ENCODE measurements at regions not wholly inside any gene's neighbourhood (a gene's known extent, or its start where the extent isn't known, plus 50 kb on each side); places are given as distances from the start of the nearest gene placed in this dataset.
"Not testable (repeated sequence)": the region's sequence is repeated elsewhere in the genome, so short reads cannot be mapped to it uniquely, and the experiment has no call there.

DNA sequence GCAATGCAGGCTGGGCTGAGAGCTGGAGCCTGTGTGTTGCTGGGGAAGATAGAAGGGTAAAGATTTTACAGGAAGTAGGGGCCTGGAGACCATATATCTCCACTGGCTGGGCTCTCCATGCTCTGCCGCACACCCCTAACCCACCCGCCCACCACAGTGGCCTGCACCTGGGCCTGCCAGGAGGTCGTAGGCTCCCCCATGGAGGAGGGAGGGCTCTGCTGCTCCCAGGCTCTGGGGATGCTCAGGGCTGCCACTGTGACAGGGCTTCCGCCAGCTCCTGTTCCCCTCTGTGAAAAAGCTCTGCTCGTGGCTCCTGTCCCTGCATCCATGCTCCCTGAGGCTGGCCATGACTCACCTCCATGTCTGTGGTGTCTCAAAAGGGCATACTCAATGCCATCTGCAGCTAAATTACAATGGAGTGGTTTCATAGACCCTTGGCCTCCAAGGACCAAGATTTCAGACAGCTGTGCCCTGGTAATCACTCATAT lies 106.0 kb downstream of the CXCL12 start:
- DNase-seq (ENCODE audit: low read depth in 1 of 2, low spot score in 1 of 2): no peak

DNA sequence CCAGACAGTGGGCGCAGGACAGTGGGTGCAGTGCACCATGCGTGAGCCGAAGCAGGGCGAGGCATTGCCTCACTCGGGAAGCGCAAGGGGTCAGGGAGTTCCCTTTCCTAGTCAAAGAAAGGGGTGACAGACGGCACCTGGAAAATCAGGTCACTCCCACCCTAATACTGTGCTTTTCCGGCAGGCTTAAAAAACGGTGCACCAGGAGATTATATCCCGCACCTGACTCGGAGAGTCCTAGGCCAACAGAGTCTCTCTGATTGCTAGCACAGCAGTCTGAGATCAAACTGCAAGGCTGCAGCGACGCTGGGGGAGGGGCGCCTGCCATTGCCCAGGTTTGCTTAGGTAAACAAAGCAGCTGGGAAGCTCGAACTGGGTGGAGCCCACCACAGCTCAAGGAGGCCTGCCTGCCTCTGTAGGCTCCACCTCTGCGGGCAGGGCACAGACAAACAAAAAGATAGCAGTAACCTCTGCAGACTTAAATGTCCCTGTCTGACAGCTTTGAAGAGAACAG lies 116.4 kb downstream of the CXCL12 start:
- not testable (repeated sequence) for DNase-seq (ENCODE audit: low read depth in 1 of 2, low spot score in 1 of 2)

DNA sequence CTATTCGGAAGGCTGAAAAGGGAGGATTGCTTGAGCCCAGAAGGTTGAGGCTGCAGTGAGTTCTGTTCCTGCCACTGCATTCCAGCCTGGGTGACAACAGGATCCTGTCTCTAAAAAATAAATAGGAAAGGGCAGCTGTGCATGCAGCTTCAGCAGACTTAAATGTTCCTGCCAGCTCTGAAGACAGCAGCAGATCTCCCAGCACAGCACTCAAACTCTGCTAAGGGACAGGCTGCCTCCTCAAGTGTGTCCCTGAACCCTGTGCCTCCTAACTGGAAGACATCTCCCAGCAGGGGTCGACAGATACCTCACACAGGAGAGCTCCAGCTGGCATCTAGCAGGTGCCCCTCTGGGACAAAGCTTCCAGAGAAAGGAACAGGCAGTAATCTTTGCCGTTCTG lies 117.9 kb downstream of the CXCL12 start:
- DNase-seq (ENCODE audit: low read depth in 1 of 2, low spot score in 1 of 2): no peak

DNA sequence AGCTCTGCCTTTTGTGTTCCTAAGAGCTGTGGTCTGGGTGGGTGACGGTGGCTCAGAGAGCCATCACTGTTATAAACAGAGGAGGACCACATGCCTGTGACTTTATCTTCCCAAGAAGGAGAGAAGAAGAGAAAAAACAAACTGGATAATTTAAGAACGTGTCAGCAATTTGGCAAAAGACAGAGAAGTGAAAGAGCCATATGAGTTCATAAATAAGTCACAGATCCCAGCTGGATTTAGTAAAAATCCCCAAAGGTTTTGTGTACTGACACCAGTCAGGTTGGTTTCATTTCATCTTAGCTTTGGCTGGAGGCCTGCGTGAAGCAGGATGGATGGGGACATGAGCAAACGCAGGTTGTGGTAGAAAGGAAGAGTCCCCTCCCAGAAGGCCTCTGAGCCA lies 120.7 kb downstream of the CXCL12 start:
- no peak for DNase-seq (ENCODE audit: low read depth in 1 of 2, low spot score in 1 of 2)

DNA sequence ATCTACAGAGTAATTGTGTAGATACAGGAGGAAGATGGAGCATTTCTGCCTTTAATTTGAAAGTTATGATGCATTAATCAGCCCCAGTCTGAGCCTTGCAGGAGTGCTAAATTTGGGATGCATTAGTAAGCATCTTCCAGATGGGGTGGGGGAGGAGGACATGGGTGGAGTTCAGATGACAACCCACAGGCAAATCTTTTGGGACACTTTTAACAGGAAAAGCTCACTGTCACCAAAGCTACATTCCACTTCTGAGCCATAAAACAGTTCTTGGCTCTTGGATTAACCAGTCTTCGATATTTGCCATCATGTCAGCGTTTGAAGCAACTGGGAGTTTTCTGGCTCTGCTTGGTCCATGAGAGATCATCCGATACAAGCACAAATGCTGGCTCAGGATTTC lies 121.1 kb downstream of the CXCL12 start:
- no peak for DNase-seq (ENCODE audit: low read depth in 1 of 2, low spot score in 1 of 2)

DNA sequence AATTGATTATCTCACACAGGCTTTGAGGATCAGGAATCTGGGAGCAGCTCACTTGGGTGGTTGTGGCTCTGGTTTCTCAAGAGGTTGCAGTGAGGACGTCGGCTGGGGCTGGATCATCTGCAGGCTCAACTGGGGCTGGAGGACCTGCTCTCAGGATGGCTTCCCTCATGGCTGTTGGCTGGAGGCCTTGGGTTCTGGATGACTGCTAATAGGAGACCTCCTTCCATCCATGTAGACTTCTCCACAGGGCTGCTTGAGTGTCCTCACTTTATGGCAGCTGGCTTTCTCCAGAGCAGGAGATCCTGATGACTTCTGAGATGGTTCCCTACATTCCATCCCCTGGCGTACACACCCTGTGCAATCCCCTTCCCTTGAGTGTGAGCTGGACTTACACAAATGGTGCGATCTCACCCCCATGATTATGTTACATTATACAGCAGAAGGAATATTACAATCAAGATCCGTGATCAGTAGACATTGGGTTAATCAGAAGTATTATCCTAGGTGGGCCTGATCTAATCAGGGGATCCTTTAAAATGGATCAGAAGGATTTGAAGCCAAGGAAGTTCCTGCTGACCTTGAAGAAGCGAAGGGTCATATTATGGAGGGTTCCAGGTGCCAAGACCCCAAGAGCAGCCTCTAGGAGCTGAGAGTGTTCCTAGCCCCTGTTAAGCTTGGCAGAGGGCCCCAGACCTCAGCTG lies 122.2 kb downstream of the CXCL12 start:
- no peak for DNase-seq (ENCODE audit: low read depth in 1 of 2, low spot score in 1 of 2)

DNA sequence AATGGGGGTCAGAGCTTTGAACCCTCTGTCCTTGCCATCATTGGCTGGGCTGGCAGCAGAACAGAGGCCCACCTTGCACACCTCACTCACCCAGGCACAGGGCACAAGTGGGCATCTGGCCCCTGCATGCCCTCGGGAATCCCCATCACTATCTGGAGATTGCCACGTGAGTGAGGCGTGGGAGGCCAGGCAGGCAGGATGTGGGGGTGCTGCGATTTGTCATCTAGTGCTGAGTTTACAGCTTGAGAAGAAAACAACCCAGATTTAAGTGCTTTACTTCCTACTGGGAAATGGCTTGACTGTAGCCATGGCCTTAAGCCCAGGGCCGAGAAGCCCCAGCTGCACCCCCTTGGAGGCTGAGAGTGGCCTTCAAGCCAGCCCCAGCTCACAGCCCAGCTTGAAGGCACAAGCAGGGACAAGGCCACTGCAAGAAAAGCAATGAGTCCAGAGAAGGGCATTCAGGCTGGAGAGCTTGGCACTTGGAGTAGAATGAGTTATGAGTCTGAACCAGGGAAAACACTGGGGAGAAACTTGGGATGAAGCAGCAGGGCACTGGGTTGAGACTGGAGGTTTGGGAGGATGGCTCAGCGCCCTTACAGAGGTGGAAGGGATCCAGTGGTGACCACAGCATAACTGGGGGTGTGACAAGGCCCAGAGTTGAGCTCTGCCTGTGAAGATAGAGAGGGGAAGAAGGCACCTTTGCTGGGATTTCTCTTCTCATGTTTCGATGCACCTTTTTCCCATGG lies 123.0 kb downstream of the CXCL12 start:
- no peak for DNase-seq (ENCODE audit: low read depth in 1 of 2, low spot score in 1 of 2)

DNA sequence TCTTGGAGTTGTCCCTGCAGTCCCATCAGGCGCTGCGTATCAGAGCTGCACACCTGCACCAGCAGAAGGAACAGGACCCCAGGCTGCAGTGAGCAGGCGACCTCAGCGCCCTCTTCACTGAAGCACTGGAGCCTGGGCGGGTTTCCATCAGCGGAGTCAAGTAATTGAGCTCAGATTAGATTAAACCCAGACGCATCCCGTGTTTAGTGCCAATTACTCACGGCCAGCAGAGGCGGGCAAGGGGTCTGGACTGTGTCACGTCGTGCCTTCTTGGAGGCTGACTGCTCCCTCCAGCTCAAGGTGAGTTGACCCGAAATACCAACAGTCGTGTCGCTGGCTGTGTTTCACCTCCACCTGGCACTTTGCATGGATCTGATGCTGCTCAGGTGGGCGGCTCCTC lies 123.6 kb downstream of the CXCL12 start:
- DNase-seq (ENCODE audit: low read depth in 1 of 2, low spot score in 1 of 2): no peak

DNA sequence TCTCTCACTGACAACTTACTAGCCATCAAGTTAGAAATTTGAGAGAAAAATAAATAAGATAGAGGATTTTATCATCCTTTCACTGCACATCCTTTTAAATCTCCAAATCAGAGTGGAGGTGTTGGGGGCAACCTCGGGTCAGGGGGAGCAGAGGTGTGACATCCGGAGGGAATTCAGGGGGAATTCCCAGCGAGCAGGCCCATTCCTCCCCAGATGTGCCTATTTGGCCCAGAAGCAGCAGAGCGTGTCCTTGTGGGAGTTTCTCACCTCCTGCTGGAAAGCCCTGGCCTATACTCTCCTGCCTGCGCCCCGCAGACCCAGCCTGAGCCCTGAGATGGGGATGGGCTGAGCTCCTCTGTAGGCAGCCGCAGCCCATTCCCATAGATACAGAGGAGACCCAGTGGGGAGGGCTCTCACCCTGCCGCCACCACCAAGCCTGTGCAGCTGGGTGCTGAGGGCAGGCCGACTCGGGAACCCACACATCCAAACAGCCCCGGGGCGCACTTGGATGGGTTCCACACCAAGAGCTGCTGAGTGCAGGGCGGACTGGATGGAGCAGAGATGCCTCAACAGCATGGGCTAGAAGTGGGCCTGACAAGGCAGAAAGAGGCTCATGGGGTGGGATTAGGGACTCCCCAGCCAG lies 124.5 kb downstream of the CXCL12 start:
- DNase-seq (ENCODE audit: low read depth in 1 of 2, low spot score in 1 of 2): no peak

DNA sequence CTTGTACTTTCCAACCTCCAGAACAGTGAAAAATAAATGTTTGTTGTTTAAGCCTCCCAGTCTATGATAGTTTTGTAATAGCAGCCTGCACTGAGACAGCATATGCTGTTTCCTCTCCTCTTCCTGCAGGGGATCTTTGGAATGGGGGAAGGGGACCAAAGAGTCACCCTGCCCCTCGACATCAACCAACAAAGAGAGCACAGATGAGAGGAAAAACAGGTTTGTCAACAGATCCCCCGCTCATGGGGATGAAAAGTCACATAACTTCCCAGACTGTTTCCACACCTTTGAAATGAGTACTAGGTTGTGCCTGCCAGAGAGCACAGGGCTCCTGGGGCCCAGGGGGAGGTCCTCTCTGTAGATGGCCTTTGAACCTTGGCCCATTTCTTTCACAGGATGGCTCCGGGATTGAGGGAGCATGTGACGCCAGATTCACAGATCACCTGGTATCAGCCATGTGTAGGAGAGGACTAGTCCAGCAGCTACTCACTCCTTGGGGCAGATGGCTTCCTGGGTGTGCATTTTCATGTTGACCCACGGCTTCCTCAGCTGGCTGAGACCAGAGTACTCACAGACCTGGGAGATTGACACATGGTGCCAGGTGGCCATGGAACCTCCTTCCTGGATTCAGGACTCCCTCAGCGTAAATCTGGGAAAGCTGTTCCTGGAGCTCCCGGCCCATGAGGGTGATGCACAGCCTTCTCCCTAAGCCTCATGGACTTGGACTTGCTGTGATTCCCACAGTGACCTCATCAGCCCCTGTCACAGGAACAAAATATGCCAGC lies 125.6 kb downstream of the CXCL12 start:
- no peak for DNase-seq (ENCODE audit: low read depth in 1 of 2, low spot score in 1 of 2)

DNA sequence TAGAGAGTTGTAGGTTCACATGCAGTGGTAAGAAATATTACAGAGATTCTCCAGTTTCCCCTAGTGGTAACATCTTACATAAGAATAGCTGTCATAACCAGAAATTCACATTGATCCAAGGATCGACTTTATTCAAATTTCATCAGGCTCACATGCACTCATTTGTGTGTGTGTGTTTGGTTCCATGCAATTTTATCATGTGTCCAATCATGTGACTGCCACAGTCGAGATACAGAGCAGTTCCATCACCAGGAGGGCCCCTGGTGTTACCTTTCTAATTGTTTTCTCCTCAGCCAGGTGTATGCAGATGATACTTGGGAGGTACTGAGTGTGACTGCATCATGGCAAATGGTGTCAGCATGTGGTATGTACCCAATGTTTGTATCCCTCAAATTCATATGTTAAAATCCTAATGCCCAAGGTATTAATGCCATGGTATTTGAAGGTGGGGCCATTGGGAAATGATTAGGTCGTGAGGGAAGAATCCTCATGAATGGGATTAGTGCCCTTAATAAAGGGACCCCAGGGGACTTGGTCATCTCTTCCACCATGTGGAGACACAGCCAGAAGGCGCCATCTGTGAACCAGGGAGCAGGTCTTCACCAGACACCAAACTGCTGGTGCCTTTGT lies 126.3 kb downstream of the CXCL12 start:
- DNase-seq (ENCODE audit: low read depth in 1 of 2, low spot score in 1 of 2): no peak

DNA sequence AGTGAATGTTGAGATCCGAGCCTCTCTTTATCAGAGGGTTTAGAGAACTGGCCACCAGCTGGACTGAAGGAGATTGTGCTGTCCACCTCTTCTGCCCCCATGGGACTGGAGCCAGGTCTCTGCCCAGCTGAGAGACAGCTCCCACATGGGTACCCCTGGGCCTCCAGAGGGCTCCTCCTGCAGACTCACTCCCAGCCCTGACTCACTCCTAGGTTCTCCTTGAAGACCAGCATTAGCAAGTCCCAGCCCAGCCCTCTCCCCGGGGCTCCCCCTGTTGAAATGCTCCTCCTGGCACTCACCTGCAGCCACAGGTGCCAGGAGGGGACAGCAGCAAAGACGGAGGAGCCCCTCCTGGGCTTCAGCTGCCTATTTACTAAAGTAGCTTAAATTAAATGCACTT lies 126.9 kb downstream of the CXCL12 start:
- no peak for DNase-seq (ENCODE audit: low read depth in 1 of 2, low spot score in 1 of 2)

DNA sequence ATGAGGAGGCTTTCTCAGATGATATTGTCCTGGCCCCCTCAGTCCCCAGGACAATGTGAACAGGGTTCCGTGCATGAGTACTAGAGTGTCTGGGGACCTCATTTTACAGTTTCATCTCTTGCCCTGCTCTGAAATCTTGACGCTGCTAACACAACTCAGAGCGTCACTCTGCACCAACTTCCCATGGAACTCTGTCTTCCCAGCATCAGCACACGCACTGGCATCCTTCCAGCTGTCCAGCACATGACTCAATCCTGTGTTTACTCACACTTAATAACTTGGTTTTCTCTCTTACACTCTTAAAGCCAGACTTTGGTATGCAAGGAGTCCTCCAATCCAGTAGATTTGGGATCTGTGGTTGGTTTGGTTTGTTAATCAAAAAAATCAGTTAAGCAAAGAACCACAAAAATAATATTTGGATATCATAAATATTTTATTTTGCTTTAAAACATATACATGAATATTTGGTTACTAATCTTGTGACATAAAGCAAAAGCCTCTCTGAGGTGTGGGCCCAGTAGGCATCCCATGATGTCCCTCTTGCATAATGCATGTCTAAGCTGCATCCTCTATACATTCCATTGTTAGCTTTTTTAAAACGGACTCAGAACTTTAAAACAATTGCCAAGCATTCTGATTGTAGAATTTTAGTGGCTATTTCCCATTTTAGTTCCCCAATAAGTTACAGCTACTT lies 131.0 kb downstream of the CXCL12 start:
- no peak for DNase-seq (ENCODE audit: low read depth in 1 of 2, low spot score in 1 of 2)

DNA sequence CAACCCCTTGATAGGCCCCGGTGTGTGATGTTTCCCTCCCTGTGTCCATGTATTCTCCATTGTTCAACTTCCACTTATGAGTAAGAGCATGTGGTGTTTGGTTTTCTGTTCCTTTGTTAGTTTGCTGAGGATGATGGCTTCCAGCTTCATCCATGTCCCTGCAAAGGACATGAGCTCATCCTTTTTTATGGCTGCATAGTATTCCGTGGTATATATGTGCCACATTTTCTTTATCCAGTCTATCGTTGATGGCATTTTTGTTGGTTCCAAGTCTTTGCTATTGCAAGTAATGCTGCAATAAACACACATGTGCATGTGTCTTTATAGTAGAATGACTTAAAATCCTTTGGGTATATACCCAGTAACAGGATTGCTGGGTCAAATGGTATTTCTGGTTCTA lies 132.3 kb downstream of the CXCL12 start:
- DNase-seq (ENCODE audit: low read depth in 1 of 2, low spot score in 1 of 2): not testable (repeated sequence)

DNA sequence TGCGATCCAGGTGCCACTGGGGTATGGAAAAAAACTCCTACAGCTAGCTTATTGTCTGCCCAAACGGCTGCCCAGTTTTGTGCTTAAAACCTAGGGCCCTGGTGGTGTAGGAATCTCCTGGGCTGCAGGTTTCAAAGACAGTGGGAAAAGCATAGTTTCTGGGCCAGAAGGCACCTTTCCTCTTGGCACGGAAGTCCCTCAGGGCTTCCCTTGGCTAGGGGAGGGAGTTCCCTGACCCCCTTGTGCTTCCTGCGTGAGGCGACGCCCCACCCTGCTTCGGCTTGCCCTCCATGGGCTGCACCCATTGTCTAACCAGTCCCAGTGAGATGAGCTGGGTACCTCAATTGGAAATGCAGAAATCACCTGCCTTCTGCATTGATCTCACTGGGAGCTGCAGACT lies 135.0 kb downstream of the CXCL12 start:
- DNase-seq (ENCODE audit: low read depth in 1 of 2, low spot score in 1 of 2): not testable (repeated sequence)

DNA sequence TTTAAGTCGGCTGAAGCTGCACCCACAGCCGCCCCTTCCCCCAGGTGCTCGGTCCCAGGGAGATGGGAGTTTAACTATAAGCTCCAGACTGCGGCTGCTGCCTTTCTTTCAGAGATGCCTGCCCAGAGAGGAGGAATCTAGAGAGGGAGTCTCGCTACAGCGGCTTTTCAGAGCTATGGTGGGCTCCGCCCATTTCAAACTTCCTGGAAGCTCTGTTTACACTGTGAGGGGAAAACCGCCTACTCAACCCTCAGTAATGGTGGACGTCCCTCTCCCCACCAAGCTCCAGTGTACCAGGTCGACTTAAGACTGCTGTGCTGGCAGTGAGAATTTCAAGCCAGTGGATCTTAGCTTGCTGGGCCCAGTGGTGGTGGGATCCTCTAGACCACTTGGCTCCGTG lies 135.4 kb downstream of the CXCL12 start:
- DNase-seq (ENCODE audit: low read depth in 1 of 2, low spot score in 1 of 2): no peak

DNA sequence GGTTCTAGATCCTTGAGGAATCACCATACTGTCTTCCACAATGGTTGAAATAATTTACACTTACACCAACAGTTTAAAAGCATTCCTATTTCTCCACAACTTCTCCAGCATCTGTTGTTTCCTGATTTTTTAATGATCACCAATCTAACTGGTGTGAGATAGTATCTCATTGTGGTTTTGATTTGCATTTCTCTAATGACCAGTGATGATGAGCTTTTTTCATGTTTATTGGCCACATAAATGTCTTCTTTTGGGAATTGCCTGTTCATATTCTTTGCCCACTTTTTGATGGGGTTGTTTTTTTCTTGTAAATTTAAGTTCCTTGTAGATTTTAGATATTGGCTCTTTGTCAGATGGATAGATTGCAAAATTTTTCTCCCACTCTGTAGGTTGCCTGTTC lies 138.2 kb downstream of the CXCL12 start:
- DNase-seq (ENCODE audit: low read depth in 1 of 2, low spot score in 1 of 2): not testable (repeated sequence)

DNA sequence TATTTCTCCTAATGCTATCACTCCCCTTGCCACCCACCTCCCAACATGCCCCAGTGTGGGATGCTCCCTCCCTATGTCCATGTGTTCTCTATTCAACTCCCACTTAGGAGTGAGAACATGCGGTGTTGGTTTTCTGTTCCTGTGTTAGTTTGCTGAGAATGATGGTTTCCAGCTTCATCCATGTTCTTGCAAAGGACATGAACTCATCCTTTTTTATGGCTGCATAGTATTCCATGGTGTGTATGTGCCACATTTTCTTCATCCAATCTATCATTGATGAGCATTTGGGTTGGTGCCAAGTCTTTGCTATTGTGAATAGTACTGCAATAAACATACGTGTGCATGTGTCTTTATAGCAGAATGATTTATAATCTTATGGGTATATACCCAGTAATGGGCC lies 138.6 kb downstream of the CXCL12 start:
- not testable (repeated sequence) for DNase-seq (ENCODE audit: low read depth in 1 of 2, low spot score in 1 of 2)

DNA sequence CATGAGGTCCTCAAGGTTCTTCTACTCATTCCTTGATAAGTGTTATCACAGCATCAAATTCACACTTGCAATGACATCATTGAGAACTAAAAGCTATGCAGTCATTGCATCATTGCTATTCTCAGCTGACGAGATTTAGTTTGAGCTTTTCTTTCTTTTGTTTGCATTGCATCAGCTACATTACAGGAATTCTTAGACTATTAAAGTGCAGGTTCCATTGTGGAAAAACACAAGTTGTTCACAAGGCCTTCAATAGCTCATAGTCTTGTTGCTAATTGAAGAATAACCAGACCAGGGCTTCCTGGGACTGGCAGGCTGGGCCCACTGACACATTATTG lies 139.3 kb downstream of the CXCL12 start:
- no peak for DNase-seq (ENCODE audit: low read depth in 1 of 2, low spot score in 1 of 2)

Measured in stimulated activated CD4-positive, alpha-beta T cell treated with anti-CD3 and anti-CD28 coated beads, Interleukin-15, amount 100 ng/mL, for 1 hour (primary cell).